GM23338 (cell line): ENCODE measurements at regions not wholly inside any gene's neighbourhood (a gene's known extent, or its start where the extent isn't known, plus 50 kb on each side); places are given as distances from the start of the nearest gene placed in this dataset.

Source experiments
- ATAC-seq: fragments of 200-7000 bp; cut with Tn5 transposase; 3 replicates; pipeline ENCODE4 v1.9.1; 2020
- DNase-seq: peaks from one replicate; pipeline ENCODE4 v3.0.0-alpha.2; 2015; ENCODE audit warnings: low spot score
- H2AFZ ChIP-seq: fragments of 200-600 bp; sonication (generic); 2 replicates; pipeline ENCODE4 v1.8.0; 2016; ENCODE audit warnings: antibody characterized with exemption, mild to moderate bottlenecking, moderate library complexity
- H3F3A ChIP-seq: fragments of 200-600 bp; sonication (generic); replicated peaks from 2 replicates; pipeline ENCODE4 v1.8.0; 2017; ENCODE audit warnings: antibody characterized with exemption, mixed run types, low read depth
- H3K27ac ChIP-seq: fragments of 200-600 bp; sonication (generic); 2 replicates; pipeline ENCODE4 v1.6.1; 2016; ENCODE audit warnings: low read depth
- H3K27me3 ChIP-seq: fragments of 200-600 bp; sonication (generic); 2 replicates; pipeline ENCODE4 v1.8.0; 2016; ENCODE audit warnings: mild to moderate bottlenecking, mixed run types, moderate library complexity; ENCODE audit not compliant: insufficient read depth
- H3K36me3 ChIP-seq: fragments of 200-600 bp; sonication (generic); 2 replicates; pipeline ENCODE4 v1.8.0; 2016; ENCODE audit warnings: mild to moderate bottlenecking; ENCODE audit not compliant: insufficient read depth
- H3K4me1 ChIP-seq: fragments of 200-600 bp; sonication (generic); 2 replicates; pipeline ENCODE4 v1.8.0; 2016; ENCODE audit warnings: mild to moderate bottlenecking, moderate library complexity; ENCODE audit not compliant: insufficient read depth
- H3K4me2 ChIP-seq: fragments of 200-600 bp; sonication (generic); 2 replicates; pipeline ENCODE4 v1.7.1; 2017; ENCODE audit warnings: mixed run types
- H3K4me3 ChIP-seq: fragments of 200-600 bp; sonication (generic); 2 replicates; pipeline ENCODE4 v1.6.1; 2016; ENCODE audit warnings: mixed run types
- H3K79me2 ChIP-seq: fragments of 200-600 bp; sonication (generic); replicated peaks from 2 replicates; pipeline ENCODE4 v1.8.0; 2017; ENCODE audit warnings: mild to moderate bottlenecking; ENCODE audit not compliant: insufficient read depth
- H3K9me2 ChIP-seq: fragments of 200-600 bp; sonication (generic); 2 replicates; pipeline ENCODE4 v1.8.0; 2017; ENCODE audit not compliant: insufficient read depth
- H4K20me1 ChIP-seq: fragments of 200-600 bp; sonication (generic); replicated peaks from 2 replicates; pipeline ENCODE4 v1.8.0; 2017; ENCODE audit warnings: mild to moderate bottlenecking; ENCODE audit not compliant: insufficient read depth
- H3K27ac Mint-ChIP-seq: 2 replicates; pipeline ENCODE4 v1.8.0; 2020; ENCODE audit warnings: inconsistent platforms, mild to moderate bottlenecking, moderate library complexity, mixed read lengths
- H3K27me3 Mint-ChIP-seq: 3 replicates; pipeline ENCODE4 v1.8.0; 2022; ENCODE audit warnings: low read depth, mild to moderate bottlenecking, moderate library complexity, mixed read lengths, inconsistent platforms; ENCODE audit not compliant: insufficient read depth, poor library complexity
- H3K36me3 Mint-ChIP-seq: 3 replicates; pipeline ENCODE4 v1.8.0; 2021; ENCODE audit warnings: low read depth, mild to moderate bottlenecking, inconsistent platforms, moderate library complexity, mixed read lengths
- H3K4me1 Mint-ChIP-seq: 3 replicates; pipeline ENCODE4 v1.8.0; 2020; ENCODE audit warnings: mild to moderate bottlenecking, inconsistent platforms, mixed read lengths
- H3K4me3 Mint-ChIP-seq: 3 replicates; pipeline ENCODE4 v1.8.0; 2021; ENCODE audit warnings: moderate library complexity, mild to moderate bottlenecking, inconsistent platforms, mixed read lengths
- H3K9me3 Mint-ChIP-seq: 3 replicates; pipeline ENCODE4 v1.8.0; 2020; ENCODE audit warnings: moderate library complexity, mild to moderate bottlenecking, inconsistent platforms, mixed read lengths
- CREB1 ChIP-seq: fragments of 250-450 bp; sonication (Bioruptor Pico); IDR thresholded peaks from 2 replicates; pipeline ENCODE4 v1.5.0; 2020; ENCODE audit warnings: low read depth, mild to moderate bottlenecking, moderate library complexity
- EZH2phosphoT487 ChIP-seq: fragments of 200-600 bp; sonication (generic); IDR thresholded peaks from one replicate; pipeline ENCODE4 v1.8.1; 2018; ENCODE audit warnings: antibody characterized with exemption; ENCODE audit not compliant: unreplicated experiment
- JUNB ChIP-seq: IDR thresholded peaks from one replicate; pipeline ENCODE4 v1.6.1; 2016; ENCODE audit warnings: antibody characterized with exemption; ENCODE audit not compliant: unreplicated experiment
- NANOG ChIP-seq: IDR thresholded peaks from 2 replicates; pipeline ENCODE4 v1.6.1; 2016; ENCODE audit warnings: antibody characterized with exemption, borderline replicate concordance
- POLR2AphosphoS5 ChIP-seq: IDR thresholded peaks from 2 replicates; pipeline ENCODE4 v1.6.1; 2016; ENCODE audit warnings: antibody characterized with exemption, low read depth
- STAT1 ChIP-seq: IDR thresholded peaks from one replicate; pipeline ENCODE4 v1.6.1; 2016; ENCODE audit warnings: antibody characterized with exemption; ENCODE audit not compliant: unreplicated experiment
- ZNF114 ChIP-seq: fragments of 250-450 bp; sonication (Bioruptor Pico); IDR thresholded peaks from 2 replicates; pipeline ENCODE4 v1.5.0; 2020; ENCODE audit warnings: mild to moderate bottlenecking, moderate library complexity
- ZNF331 ChIP-seq: fragments of 250-450 bp; sonication (Bioruptor Pico); IDR thresholded peaks from 2 replicates; pipeline ENCODE4 v1.5.0; 2020; ENCODE audit warnings: low read depth, mild to moderate bottlenecking, moderate library complexity
- TF ChIP-seq, protein P1 (sequence below), 2 experiments: fragments of 200-600 bp in 1 of 2; sonication (generic) in 1 of 2; conservative IDR thresholded peaks; 2 replicates each; pipeline versions ENCODE4 v1.5.1 to v1.6.1; 2016 to 2017; ENCODE audit warnings: antibody characterized with exemption in 2 of 2, low read depth in 2 of 2, mild to moderate bottlenecking in 2 of 2, moderate library complexity in 1 of 2
- TF ChIP-seq, protein P2 (sequence below): IDR thresholded peaks from one replicate; pipeline ENCODE4 v1.6.1; 2018; ENCODE audit warnings: antibody characterized with exemption; ENCODE audit not compliant: unreplicated experiment
- TF ChIP-seq, protein P3 (sequence below): IDR thresholded peaks from 2 replicates; pipeline ENCODE4 v1.6.1; 2016; ENCODE audit warnings: antibody characterized with exemption

DNA sequence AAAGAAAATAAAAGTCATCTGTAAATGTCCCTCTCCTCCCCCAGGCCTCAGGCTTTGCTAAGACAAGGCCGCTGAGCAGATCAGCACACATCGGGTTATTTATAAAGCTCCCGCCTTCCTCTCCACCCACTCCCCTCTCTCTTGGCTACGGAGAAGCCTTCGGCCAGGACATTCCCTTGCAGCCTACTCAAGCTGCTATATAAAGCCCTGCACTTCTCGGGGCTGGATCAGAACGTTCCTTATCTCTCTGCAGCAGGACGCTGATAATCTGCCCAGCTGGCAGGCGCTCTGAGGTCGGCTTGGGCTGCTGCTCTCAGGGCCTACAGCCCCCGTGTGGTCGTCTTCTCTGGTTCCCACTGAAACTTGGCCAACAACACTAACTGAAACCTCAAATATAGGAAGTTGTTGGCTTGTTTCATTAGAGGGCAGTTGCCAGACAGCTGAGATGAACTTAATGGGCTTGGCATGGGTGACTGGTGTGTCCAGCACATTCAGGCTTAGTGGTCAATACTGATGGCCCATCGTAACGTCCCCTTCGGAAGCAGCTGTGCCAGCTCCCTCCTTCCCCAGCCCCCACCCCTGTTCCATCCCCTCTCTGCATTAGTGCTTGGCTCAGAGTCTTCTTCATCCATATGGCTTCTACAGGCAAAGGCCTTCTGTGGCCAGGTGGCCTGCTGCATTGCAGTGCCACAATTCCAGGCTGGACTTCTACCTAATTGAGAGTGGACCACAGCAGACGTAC, 64.6 kb downstream of the IER5 start:
- Histone ChIP-seq H3K4me1 (peaks cover 8% of the 10 kb centered on the region), H3K36me3 (no peaks in the 10 kb centered on the region), H3K4me2 (no peak overlapping the region; the same call in 1 of the 2 replicates), H3K4me3 (no peak overlapping the region), H2AFZ (peak overlapping the region; percentile 94; the same call in 1 of the 2 replicates), H4K20me1 (no peaks in the 10 kb centered on the region), H3K27ac (no peak overlapping the region), H3F3A (no peaks in the 10 kb centered on the region), H3K79me2 (no peaks in the 10 kb centered on the region), H3K27me3 (no peaks in the 10 kb centered on the region), H3K9me2 (no peaks in the 10 kb centered on the region)
- TF ChIP-seq NANOG (no peak), EZH2phosphoT487 (no peak), POLR2AphosphoS5 (no peak), ZNF114 (no peak), CREB1 (CRISPR knock-in tag) (no peak)
- TF ChIP-seq, protein P1, sequence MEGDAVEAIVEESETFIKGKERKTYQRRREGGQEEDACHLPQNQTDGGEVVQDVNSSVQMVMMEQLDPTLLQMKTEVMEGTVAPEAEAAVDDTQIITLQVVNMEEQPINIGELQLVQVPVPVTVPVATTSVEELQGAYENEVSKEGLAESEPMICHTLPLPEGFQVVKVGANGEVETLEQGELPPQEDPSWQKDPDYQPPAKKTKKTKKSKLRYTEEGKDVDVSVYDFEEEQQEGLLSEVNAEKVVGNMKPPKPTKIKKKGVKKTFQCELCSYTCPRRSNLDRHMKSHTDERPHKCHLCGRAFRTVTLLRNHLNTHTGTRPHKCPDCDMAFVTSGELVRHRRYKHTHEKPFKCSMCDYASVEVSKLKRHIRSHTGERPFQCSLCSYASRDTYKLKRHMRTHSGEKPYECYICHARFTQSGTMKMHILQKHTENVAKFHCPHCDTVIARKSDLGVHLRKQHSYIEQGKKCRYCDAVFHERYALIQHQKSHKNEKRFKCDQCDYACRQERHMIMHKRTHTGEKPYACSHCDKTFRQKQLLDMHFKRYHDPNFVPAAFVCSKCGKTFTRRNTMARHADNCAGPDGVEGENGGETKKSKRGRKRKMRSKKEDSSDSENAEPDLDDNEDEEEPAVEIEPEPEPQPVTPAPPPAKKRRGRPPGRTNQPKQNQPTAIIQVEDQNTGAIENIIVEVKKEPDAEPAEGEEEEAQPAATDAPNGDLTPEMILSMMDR (conservative IDR thresholded peaks at IDR 0.05; ENCODE audit: low read depth in 2 of 2) = peak; percentile 36 to 40
- ATAC-seq = peak; percentile 90
- no peak overlapping the region; the same call in 2 of the 3 replicates for H3K4me3 Mint-ChIP-seq
- peak; percentile 62 for DNase-seq
- H3K9me3 Mint-ChIP-seq = peaks cover 11% of the 10 kb centered on the region; the same call in 2 of the 3 replicates
- H3K36me3 Mint-ChIP-seq = no peaks in the 10 kb centered on the region
- H3K27ac Mint-ChIP-seq = no peak overlapping the region
- H3K4me1 Mint-ChIP-seq = peaks cover 16% of the 10 kb centered on the region
- peaks cover 2% of the 10 kb centered on the region for H3K27me3 Mint-ChIP-seq

DNA sequence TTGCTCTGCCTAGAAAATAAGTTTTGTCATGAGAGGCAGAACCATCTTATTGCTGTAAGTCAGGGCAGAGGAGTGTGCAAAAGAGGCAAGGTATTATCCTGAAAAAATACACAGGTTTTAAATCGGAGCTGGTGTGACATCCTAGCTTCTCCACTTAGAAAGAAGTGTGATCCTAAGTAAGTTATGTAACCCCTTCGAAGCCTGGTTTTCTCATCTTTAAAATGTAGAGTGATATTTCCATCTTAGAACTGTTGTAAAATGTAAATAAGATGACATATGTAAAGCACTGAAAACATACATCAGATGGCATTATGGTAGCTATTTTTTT, 65.1 kb downstream of the IER5 start:
- Histone ChIP-seq H2AFZ (peak overlapping the region; percentile 94; the same call in 1 of the 2 replicates), H3K79me2 (no peaks in the 10 kb centered on the region), H3K9me2 (no peaks in the 10 kb centered on the region), H3K27ac (no peak overlapping the region), H3K4me3 (no peak overlapping the region), H3F3A (no peaks in the 10 kb centered on the region), H3K27me3 (no peaks in the 10 kb centered on the region), H3K4me1 (peaks cover 8% of the 10 kb centered on the region), H4K20me1 (no peaks in the 10 kb centered on the region), H3K4me2 (no peak overlapping the region), H3K36me3 (no peaks in the 10 kb centered on the region)
- ATAC-seq (no peak), DNase-seq (no peak)
- Mint-ChIP-seq H3K9me3 (peaks cover 11% of the 10 kb centered on the region; the same call in 2 of the 3 replicates), H3K36me3 (no peaks in the 10 kb centered on the region), H3K27ac (no peak overlapping the region), H3K4me1 (peaks cover 16% of the 10 kb centered on the region), H3K4me3 (no peak overlapping the region), H3K27me3 (peaks cover 2% of the 10 kb centered on the region)
- TF ChIP-seq, protein P2, sequence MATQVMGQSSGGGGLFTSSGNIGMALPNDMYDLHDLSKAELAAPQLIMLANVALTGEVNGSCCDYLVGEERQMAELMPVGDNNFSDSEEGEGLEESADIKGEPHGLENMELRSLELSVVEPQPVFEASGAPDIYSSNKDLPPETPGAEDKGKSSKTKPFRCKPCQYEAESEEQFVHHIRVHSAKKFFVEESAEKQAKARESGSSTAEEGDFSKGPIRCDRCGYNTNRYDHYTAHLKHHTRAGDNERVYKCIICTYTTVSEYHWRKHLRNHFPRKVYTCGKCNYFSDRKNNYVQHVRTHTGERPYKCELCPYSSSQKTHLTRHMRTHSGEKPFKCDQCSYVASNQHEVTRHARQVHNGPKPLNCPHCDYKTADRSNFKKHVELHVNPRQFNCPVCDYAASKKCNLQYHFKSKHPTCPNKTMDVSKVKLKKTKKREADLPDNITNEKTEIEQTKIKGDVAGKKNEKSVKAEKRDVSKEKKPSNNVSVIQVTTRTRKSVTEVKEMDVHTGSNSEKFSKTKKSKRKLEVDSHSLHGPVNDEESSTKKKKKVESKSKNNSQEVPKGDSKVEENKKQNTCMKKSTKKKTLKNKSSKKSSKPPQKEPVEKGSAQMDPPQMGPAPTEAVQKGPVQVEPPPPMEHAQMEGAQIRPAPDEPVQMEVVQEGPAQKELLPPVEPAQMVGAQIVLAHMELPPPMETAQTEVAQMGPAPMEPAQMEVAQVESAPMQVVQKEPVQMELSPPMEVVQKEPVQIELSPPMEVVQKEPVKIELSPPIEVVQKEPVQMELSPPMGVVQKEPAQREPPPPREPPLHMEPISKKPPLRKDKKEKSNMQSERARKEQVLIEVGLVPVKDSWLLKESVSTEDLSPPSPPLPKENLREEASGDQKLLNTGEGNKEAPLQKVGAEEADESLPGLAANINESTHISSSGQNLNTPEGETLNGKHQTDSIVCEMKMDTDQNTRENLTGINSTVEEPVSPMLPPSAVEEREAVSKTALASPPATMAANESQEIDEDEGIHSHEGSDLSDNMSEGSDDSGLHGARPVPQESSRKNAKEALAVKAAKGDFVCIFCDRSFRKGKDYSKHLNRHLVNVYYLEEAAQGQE = no peak
- TF ChIP-seq CREB1 (CRISPR knock-in tag) (no peak), ZNF331 (CRISPR knock-in tag) (no peak), NANOG (no peak), STAT1 (no peak), ZNF114 (no peak), JUNB (no peak)
- TF ChIP-seq, protein P1 (conservative IDR thresholded peaks at IDR 0.05; ENCODE audit: low read depth in 2 of 2) = no peak
- TF ChIP-seq, protein P3, sequence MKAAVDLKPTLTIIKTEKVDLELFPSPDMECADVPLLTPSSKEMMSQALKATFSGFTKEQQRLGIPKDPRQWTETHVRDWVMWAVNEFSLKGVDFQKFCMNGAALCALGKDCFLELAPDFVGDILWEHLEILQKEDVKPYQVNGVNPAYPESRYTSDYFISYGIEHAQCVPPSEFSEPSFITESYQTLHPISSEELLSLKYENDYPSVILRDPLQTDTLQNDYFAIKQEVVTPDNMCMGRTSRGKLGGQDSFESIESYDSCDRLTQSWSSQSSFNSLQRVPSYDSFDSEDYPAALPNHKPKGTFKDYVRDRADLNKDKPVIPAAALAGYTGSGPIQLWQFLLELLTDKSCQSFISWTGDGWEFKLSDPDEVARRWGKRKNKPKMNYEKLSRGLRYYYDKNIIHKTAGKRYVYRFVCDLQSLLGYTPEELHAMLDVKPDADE = no peak
